Naive thymus-derived CD8-positive, alpha-beta T cell (primary cell): ENCODE measurements at regions not wholly inside any gene's neighbourhood (a gene's known extent, or its start where the extent isn't known, plus 50 kb on each side); places are given as distances from the start of the nearest gene placed in this dataset.

Source experiments
- ATAC-seq, 2 donors: fragments of 150-1000 bp; cut with Tn5 transposase in 1 of 2; sonication (Bioruptor Pico), chemical (Tn5 transposase) in 1 of 2; 1 replicate in 1 of 2; 2 replicates in 1 of 2; pipeline ENCODE4 v1.10.0; 2021; ENCODE audit warnings: mild to moderate bottlenecking in 2 of 2, moderate library complexity in 2 of 2
- POLR2A ChIA-PET: fragments of 350-600 bp; sonication (Branson Sonifier 250); formaldehyde crosslinking; loops from one replicate; lab custom pipeline; 2021; ENCODE audit warnings: antibody characterized with exemption; lab: Charles Lee
- DNase-seq, 10 donors: peaks; one replicate each; pipeline versions ENCODE4 v3.0.0 to v3.0.0-alpha.2; 2020 to 2022
- H3K27ac Mint-ChIP-seq, 10 donors: one replicate each; pipeline ENCODE4 v1.8.0; 2020 to 2022; ENCODE audit warnings: mild to moderate bottlenecking in 10 of 10, mixed read lengths in 10 of 10, moderate library complexity in 4 of 10, inconsistent platforms in 1 of 10
- H3K27me3 Mint-ChIP-seq, 5 donors: one replicate each; pipeline ENCODE4 v1.8.0; 2021 to 2022; ENCODE audit warnings: mixed read lengths in 5 of 5
- H3K36me3 Mint-ChIP-seq, 3 donors: one replicate each; pipeline ENCODE4 v1.8.0; 2020 to 2022; ENCODE audit warnings: mixed read lengths in 3 of 3, mild to moderate bottlenecking in 2 of 3, inconsistent platforms in 1 of 3
- H3K4me1 Mint-ChIP-seq, 4 donors: one replicate each; pipeline ENCODE4 v1.8.0; 2021 to 2022; ENCODE audit warnings: mixed read lengths in 4 of 4
- H3K4me3 Mint-ChIP-seq, 10 donors: one replicate each; pipeline ENCODE4 v1.8.0; 2020 to 2022; ENCODE audit warnings: mild to moderate bottlenecking in 10 of 10, mixed read lengths in 10 of 10, moderate library complexity in 6 of 10, inconsistent platforms in 1 of 10
- H3K9me3 Mint-ChIP-seq, 9 donors: one replicate each; pipeline ENCODE4 v1.8.0; 2020 to 2022; ENCODE audit warnings: mixed read lengths in 9 of 9, mild to moderate bottlenecking in 3 of 9, inconsistent platforms in 1 of 9, moderate library complexity in 1 of 9

DNA sequence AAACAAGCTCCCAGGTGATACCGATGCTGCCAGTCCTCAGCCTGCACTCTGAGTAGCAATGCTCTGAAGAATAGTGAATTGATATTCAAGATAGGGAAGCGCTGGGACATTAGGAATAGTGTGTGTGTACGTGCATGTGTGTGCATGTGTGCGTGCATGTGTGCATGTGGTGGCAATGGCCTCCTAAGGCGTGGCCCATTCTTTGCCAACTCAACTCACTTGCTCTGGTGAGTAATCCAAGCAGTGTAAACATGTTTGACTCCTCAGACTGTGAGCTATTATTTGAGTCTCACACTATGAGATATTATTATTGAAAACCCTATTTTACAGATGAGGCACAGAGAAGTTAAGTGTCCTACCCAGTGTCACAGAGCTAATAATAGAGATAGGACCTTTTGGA, 186.6 kb downstream of the RAB11FIP2 start:
- ATAC-seq: no peak
- no peaks in the 10 kb centered on the region for H3K4me1 Mint-ChIP-seq
- POLR2A ChIA-PET: no interaction called here
- peaks cover 9 to 40% (median 12%) of the 10 kb centered on the region in 5 donors for H3K27me3 Mint-ChIP-seq
- H3K36me3 Mint-ChIP-seq: no peaks in the 10 kb centered on the region
- no peak for DNase-seq
- peaks cover 0 to 6% (median 2%) of the 10 kb centered on the region in 9 donors for H3K9me3 Mint-ChIP-seq
- no peak overlapping the region for H3K4me3 Mint-ChIP-seq
- H3K27ac Mint-ChIP-seq: no peak overlapping the region

- H3K27me3 Mint-ChIP-seq: peaks cover 9 to 46% (median 13%) of the 10 kb centered on the region in 5 donors
- DNase-seq (no peak), ATAC-seq (no peak)
- no peaks in the 10 kb centered on the region for H3K4me1 Mint-ChIP-seq
- no peaks in the 10 kb centered on the region for H3K36me3 Mint-ChIP-seq
- POLR2A ChIA-PET: interaction anchor here (0.6 kb wide), 1 partner anchor 74 kb away, joined by 6 read pairs; no protein-coding TSS in a partner anchor
- peaks cover 0 to 6% (median 0%) of the 10 kb centered on the region in 9 donors for H3K9me3 Mint-ChIP-seq
- no peak overlapping the region for H3K4me3 Mint-ChIP-seq
- H3K27ac Mint-ChIP-seq: no peak overlapping the region
Measured at GRCh38 chr10:117860823-117861222, 185.9 kb downstream of the RAB11FIP2 start.

- Mint-ChIP-seq H3K9me3 (peaks cover 0 to 6% (median 0%) of the 10 kb centered on the region in 9 donors), H3K4me3 (no peak overlapping the region), H3K27ac (no peak overlapping the region), H3K4me1 (no peaks in the 10 kb centered on the region), H3K27me3 (peaks cover 9 to 49% (median 13%) of the 10 kb centered on the region in 5 donors), H3K36me3 (no peaks in the 10 kb centered on the region)
- POLR2A ChIA-PET: no interaction called here
- DNase-seq (no peak), ATAC-seq (no peak)
Measured at GRCh38 chr10:117861329-117861728, 185.4 kb downstream of the RAB11FIP2 start.

GRCh38 chr10:117863771-117864170, 183.0 kb downstream of the RAB11FIP2 start:
- ATAC-seq (no peak), DNase-seq (no peak)
- POLR2A ChIA-PET: no interaction called here
- peaks cover 3 to 27% (median 7%) of the 10 kb centered on the region in 5 donors for H3K27me3 Mint-ChIP-seq
- no peak overlapping the region for H3K4me3 Mint-ChIP-seq
- H3K36me3 Mint-ChIP-seq: no peaks in the 10 kb centered on the region
- H3K4me1 Mint-ChIP-seq: no peaks in the 10 kb centered on the region
- peaks cover 0 to 4% (median 0%) of the 10 kb centered on the region in 9 donors for H3K9me3 Mint-ChIP-seq
- H3K27ac Mint-ChIP-seq: no peak overlapping the region

DNA sequence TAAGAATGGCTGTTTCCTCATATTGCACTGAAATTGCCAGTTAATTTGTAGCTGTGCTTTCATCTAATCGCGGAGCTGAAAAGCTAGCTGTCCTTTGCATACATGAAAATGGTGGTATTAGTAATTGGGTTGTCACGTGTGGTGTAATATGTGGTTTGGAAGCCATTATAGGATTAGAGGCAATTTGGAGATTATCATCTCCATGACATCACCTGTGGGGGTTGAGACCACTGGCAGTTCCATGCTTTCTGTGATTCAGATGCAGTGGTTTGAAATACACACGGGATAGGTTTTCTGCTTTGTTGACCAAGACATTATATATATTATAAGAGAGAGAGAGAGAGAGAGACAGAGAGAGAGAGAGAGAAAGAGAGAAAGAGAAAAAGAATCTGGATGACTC, 180.8 kb downstream of the RAB11FIP2 start:
- ATAC-seq: no peak
- H3K27me3 Mint-ChIP-seq: peaks cover 4 to 34% (median 5%) of the 10 kb centered on the region in 5 donors
- H3K27ac Mint-ChIP-seq: no peak overlapping the region
- H3K4me3 Mint-ChIP-seq: no peak overlapping the region
- no peak for DNase-seq
- POLR2A ChIA-PET: no interaction called here
- peaks cover 0 to 4% (median 0%) of the 10 kb centered on the region in 9 donors for H3K9me3 Mint-ChIP-seq
- no peaks in the 10 kb centered on the region for H3K4me1 Mint-ChIP-seq
- H3K36me3 Mint-ChIP-seq: no peaks in the 10 kb centered on the region

DNA sequence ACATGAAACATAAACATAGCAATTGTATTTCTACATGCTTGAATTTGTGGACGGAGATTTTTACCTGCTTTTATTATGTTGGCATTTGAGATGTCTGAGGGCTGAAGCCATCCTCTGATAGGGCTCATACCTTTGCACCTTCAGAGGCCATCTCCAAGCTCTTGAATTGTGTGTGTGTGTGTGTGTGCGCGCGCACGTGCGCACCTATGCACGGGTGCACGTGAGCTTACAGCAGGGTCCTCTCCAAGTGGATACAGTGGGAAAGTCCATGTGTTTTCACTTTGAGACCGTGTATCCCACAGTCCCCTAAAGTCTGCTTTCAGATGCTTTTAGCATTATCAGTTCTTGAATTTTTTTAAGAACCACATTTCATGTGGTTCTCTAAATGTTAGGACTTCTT, 178.6 kb downstream of the RAB11FIP2 start:
- Mint-ChIP-seq H3K27ac (no peak overlapping the region), H3K27me3 (peaks cover 6 to 43% (median 8%) of the 10 kb centered on the region in 5 donors), H3K9me3 (peaks cover 0 to 4% (median 0%) of the 10 kb centered on the region in 9 donors), H3K4me1 (peaks cover 0 to 2% (median 0%) of the 10 kb centered on the region in 4 donors), H3K36me3 (no peaks in the 10 kb centered on the region), H3K4me3 (no peak overlapping the region)
- DNase-seq (no peak), ATAC-seq (no peak)
- POLR2A ChIA-PET: no interaction called here

GRCh38 chr10:117875793-117876192, 170.9 kb downstream of the RAB11FIP2 start:
- DNase-seq (no peak), ATAC-seq (no peak)
- no peaks in the 10 kb centered on the region for H3K36me3 Mint-ChIP-seq
- H3K4me3 Mint-ChIP-seq: no peak overlapping the region
- no peak overlapping the region for H3K27ac Mint-ChIP-seq
- H3K27me3 Mint-ChIP-seq: peaks cover 8 to 35% (median 13%) of the 10 kb centered on the region in 5 donors
- H3K9me3 Mint-ChIP-seq: no peaks in the 10 kb centered on the region
- H3K4me1 Mint-ChIP-seq: peaks cover 0 to 2% (median 0%) of the 10 kb centered on the region in 4 donors
- POLR2A ChIA-PET: no interaction called here

DNA sequence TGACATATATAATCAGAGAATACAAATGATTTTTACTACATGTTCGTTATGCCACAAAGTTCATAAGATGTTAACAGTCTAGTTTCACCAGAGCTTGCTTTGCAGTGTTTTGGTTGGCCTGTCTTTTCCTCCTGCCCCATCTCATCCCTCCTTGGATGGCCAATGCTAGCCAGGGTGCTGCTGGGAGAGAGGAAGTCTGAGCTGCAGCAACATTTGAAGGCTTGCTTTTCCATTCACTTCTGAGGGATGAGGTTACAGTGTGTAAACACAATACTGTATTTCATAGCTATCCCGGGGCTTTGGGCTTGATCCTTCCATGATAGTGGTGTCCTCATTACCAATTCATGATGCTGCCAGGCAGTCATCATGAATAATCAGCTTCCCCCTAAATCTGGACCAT, 170.5 kb downstream of the RAB11FIP2 start:
- DNase-seq (no peak), ATAC-seq (no peak)
- Mint-ChIP-seq H3K4me3 (no peak overlapping the region), H3K27me3 (peaks cover 8 to 35% (median 13%) of the 10 kb centered on the region in 5 donors), H3K27ac (no peak overlapping the region), H3K9me3 (no peaks in the 10 kb centered on the region), H3K36me3 (no peaks in the 10 kb centered on the region), H3K4me1 (peaks cover 0 to 2% (median 0%) of the 10 kb centered on the region in 4 donors)
- POLR2A ChIA-PET: no interaction called here

- Mint-ChIP-seq H3K27ac (no peak overlapping the region), H3K27me3 (peaks cover 5 to 40% (median 11%) of the 10 kb centered on the region in 5 donors), H3K36me3 (no peaks in the 10 kb centered on the region), H3K4me1 (no peaks in the 10 kb centered on the region), H3K9me3 (no peaks in the 10 kb centered on the region), H3K4me3 (no peak overlapping the region)
- POLR2A ChIA-PET: interaction anchor here (0.6 kb wide), 1 partner anchor 21 kb away, joined by 6 read pairs; no protein-coding TSS in a partner anchor
- DNase-seq (no peak), ATAC-seq (no peak)
Measured at GRCh38 chr10:117878626-117879025, 168.1 kb downstream of the RAB11FIP2 start.

GRCh38 chr10:117884093-117884492, 162.6 kb downstream of the RAB11FIP2 start:
- Mint-ChIP-seq H3K9me3 (peaks cover 0 to 9% (median 0%) of the 10 kb centered on the region in 9 donors), H3K36me3 (no peaks in the 10 kb centered on the region), H3K27me3 (peaks cover 9 to 61% (median 19%) of the 10 kb centered on the region in 5 donors), H3K4me1 (no peaks in the 10 kb centered on the region), H3K27ac (no peak overlapping the region), H3K4me3 (no peak overlapping the region)
- ATAC-seq: no peak
- POLR2A ChIA-PET: no interaction called here
- DNase-seq: no peak

DNA sequence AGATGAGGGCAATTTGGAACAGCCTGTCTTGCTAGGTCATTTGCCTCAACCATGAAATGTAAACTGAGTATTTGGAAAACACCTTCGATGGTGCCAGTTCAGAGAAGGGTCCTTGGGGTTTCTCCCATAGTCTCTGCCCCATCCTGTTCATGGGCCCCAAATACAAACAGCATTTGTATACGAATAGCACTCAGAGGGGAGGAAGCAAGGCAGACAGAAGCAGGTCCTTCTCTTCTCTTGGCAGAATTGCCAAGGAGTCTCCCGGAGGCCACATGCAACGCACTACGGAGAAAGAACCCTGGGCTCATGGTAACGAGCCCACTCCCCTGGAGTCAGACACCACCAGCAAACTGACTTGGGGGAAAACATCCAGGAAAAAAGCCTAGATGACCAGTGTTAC, 162.1 kb downstream of the RAB11FIP2 start:
- Mint-ChIP-seq H3K4me1 (no peaks in the 10 kb centered on the region), H3K9me3 (peaks cover 0 to 9% (median 0%) of the 10 kb centered on the region in 9 donors), H3K27me3 (peaks cover 7 to 57% (median 19%) of the 10 kb centered on the region in 5 donors), H3K4me3 (no peak overlapping the region), H3K27ac (no peak overlapping the region), H3K36me3 (no peaks in the 10 kb centered on the region)
- ATAC-seq: no peak
- POLR2A ChIA-PET: no interaction called here
- no peak for DNase-seq

- H3K27me3 Mint-ChIP-seq: peaks cover 10 to 50% (median 19%) of the 10 kb centered on the region in 5 donors
- ATAC-seq (no peak), DNase-seq (no peak)
- no peaks in the 10 kb centered on the region for H3K4me1 Mint-ChIP-seq
- H3K4me3 Mint-ChIP-seq: no peak overlapping the region
- H3K9me3 Mint-ChIP-seq: peaks cover 0 to 9% (median 0%) of the 10 kb centered on the region in 9 donors
- POLR2A ChIA-PET: no interaction called here
- H3K36me3 Mint-ChIP-seq: no peaks in the 10 kb centered on the region
- peak overlapping the region in 1 of 10 donors; percentile 54 for H3K27ac Mint-ChIP-seq
Measured at GRCh38 chr10:117885206-117885829, 161.4 kb downstream of the RAB11FIP2 start.

GRCh38 chr10:117886766-117887165, 160.0 kb downstream of the RAB11FIP2 start:
- no peaks in the 10 kb centered on the region for H3K4me1 Mint-ChIP-seq
- POLR2A ChIA-PET: no interaction called here
- peaks cover 0 to 9% (median 0%) of the 10 kb centered on the region in 9 donors for H3K9me3 Mint-ChIP-seq
- H3K4me3 Mint-ChIP-seq: no peak overlapping the region
- ATAC-seq (no peak), DNase-seq (no peak)
- peaks cover 10 to 35% (median 12%) of the 10 kb centered on the region in 5 donors for H3K27me3 Mint-ChIP-seq
- no peaks in the 10 kb centered on the region for H3K36me3 Mint-ChIP-seq
- no peak overlapping the region for H3K27ac Mint-ChIP-seq
